ENCODE measurements at regions not wholly inside any gene's neighbourhood (a gene's known extent, or its start where the extent isn't known, plus 50 kb on each side); places are given as distances from the start of the nearest gene placed in this dataset.

DNA sequence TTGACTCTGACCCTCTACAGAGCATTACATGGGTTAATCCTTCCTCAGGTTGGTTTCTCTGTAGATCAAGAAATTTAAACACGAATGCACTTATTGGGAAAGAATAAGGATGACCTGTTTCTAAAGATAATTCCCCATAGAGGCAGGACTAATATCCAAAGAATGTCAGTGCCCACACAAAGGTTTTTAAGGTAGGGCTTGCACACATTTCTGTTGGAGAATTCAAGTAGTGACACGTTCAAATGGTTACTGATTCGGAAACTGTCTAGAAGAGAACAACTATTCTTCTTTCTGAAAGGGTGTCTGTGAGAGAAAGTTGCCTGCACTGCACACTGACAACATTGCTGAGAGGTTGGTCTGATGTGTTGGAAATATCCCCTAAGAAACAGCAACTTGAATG, 167.3 kb downstream of the ZNF326 start:
- CTCF ChIA-PET, result no interaction called here
- DNase-seq (ENCODE audit: low read depth, low spot score), result no peak
- FAIRE-seq, result no peak
- no peaks in the 10 kb centered on the region for H3K4me1 ChIP-seq (ENCODE audit: control insufficient read depth, extremely low read depth, insufficient read depth, low read length)
- intact Hi-C loops (cut with micrococcal nuclease), result no loop called here
- dilution Hi-C loops (cut with MboI; ENCODE audit: extremely low pct_ligation_motif_present, low sequenced_read_pairs), result no loop called here
- BruUV-seq (replicated peaks), result no TSS peak
- H2AFZ ChIP-seq (ENCODE audit: low read depth, low read length), result no peak overlapping the region
- H3K27ac ChIP-seq (ENCODE audit: insufficient read depth, low read depth, low read length), result no peak overlapping the region
- no peaks in the 10 kb centered on the region for H3K79me2 ChIP-seq (ENCODE audit: control insufficient read depth, insufficient read depth, low read length)
- H3K27me3 ChIP-seq (ENCODE audit: control insufficient read depth in 2 of 2, insufficient read depth in 2 of 2, low read length in 2 of 2), result no peaks in the 10 kb centered on the region
- no peaks in the 10 kb centered on the region for H4K20me1 ChIP-seq (replicated peaks; ENCODE audit: control insufficient read depth, extremely low read depth, insufficient read depth, low read length)
- H3K9me1 ChIP-seq (replicated peaks; ENCODE audit: control insufficient read depth, extremely low read depth, insufficient read depth, low read length), result no peaks in the 10 kb centered on the region
- no peaks in the 10 kb centered on the region for H3K36me3 ChIP-seq (ENCODE audit: control insufficient read depth in 2 of 2, extremely low read depth in 1 of 2, insufficient read depth in 2 of 2, low read length in 2 of 2)
- H3K4me2 ChIP-seq (ENCODE audit: insufficient read depth, low read length), result no peak overlapping the region
- TF ChIP-seq, protein P1, sequence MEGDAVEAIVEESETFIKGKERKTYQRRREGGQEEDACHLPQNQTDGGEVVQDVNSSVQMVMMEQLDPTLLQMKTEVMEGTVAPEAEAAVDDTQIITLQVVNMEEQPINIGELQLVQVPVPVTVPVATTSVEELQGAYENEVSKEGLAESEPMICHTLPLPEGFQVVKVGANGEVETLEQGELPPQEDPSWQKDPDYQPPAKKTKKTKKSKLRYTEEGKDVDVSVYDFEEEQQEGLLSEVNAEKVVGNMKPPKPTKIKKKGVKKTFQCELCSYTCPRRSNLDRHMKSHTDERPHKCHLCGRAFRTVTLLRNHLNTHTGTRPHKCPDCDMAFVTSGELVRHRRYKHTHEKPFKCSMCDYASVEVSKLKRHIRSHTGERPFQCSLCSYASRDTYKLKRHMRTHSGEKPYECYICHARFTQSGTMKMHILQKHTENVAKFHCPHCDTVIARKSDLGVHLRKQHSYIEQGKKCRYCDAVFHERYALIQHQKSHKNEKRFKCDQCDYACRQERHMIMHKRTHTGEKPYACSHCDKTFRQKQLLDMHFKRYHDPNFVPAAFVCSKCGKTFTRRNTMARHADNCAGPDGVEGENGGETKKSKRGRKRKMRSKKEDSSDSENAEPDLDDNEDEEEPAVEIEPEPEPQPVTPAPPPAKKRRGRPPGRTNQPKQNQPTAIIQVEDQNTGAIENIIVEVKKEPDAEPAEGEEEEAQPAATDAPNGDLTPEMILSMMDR (IDR thresholded peaks at IDR 0.05; ENCODE audit: extremely low read depth in 1 of 2, insufficient read depth in 1 of 2, low read depth in 1 of 2, low read length in 2 of 2), result no peak
- TF ChIP-seq JUN (IDR thresholded peaks at IDR 0.05; ENCODE audit: borderline replicate concordance, insufficient read depth, insufficient read length, low read depth) (no peak), POLR2A (IDR thresholded peaks at IDR 0.05; ENCODE audit: low read depth, low read length) (no peak), GATA2 (IDR thresholded peaks at IDR 0.05; ENCODE audit: insufficient read depth, insufficient read length, low read depth, low read length) (no peak), POLR2AphosphoS5 (IDR thresholded peaks at IDR 0.05; ENCODE audit: insufficient read depth, low read depth, low read length) (no peak)
- POLR2A ChIA-PET, result no interaction called here
- H3K9ac ChIP-seq (replicated peaks; ENCODE audit: extremely low read depth, insufficient read depth, low read length), result no peak overlapping the region
- H3K9me3 ChIP-seq (replicated peaks; ENCODE audit: control insufficient read depth, insufficient read depth, low read length), result no peaks in the 10 kb centered on the region
- H3K4me3 ChIP-seq (replicated peaks in 1 of 3; ENCODE audit: insufficient read depth in 1 of 3, low read depth in 1 of 3, low read length in 3 of 3), result no peak overlapping the region

DNA sequence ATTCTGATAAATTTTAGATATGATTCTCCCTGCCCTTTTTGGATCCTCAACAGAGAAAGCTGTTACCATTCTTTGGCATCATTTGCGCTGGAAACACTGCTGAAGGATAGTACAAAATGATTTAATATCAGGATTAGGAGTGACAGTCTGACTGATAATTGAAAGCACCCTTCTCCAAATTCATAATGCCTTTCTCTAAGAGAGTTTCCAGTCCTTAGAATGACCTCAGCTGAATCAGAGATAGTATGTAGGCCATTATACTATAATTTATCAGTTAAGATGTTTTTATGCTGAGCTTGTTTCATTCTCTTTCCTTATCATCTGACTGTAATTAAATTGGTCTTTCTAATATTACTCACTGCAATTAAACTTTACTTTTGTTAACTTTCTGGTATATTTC, 166.7 kb downstream of the ZNF326 start:
- Histone ChIP-seq H3K4me2 (ENCODE audit: insufficient read depth, low read length) (no peak overlapping the region), H3K4me3 (replicated peaks in 1 of 3; ENCODE audit: insufficient read depth in 1 of 3, low read depth in 1 of 3, low read length in 3 of 3) (no peak overlapping the region), H3K9me1 (replicated peaks; ENCODE audit: control insufficient read depth, extremely low read depth, insufficient read depth, low read length) (no peaks in the 10 kb centered on the region), H3K27me3 (ENCODE audit: control insufficient read depth in 2 of 2, insufficient read depth in 2 of 2, low read length in 2 of 2) (no peaks in the 10 kb centered on the region), H3K36me3 (ENCODE audit: control insufficient read depth in 2 of 2, extremely low read depth in 1 of 2, insufficient read depth in 2 of 2, low read length in 2 of 2) (no peaks in the 10 kb centered on the region), H3K4me1 (ENCODE audit: control insufficient read depth, extremely low read depth, insufficient read depth, low read length) (no peaks in the 10 kb centered on the region), H4K20me1 (replicated peaks; ENCODE audit: control insufficient read depth, extremely low read depth, insufficient read depth, low read length) (no peaks in the 10 kb centered on the region), H3K27ac (ENCODE audit: insufficient read depth, low read depth, low read length) (no peak overlapping the region), H3K9me3 (replicated peaks; ENCODE audit: control insufficient read depth, insufficient read depth, low read length) (no peaks in the 10 kb centered on the region), H2AFZ (ENCODE audit: low read depth, low read length) (no peak overlapping the region), H3K79me2 (ENCODE audit: control insufficient read depth, insufficient read depth, low read length) (no peaks in the 10 kb centered on the region), H3K9ac (replicated peaks; ENCODE audit: extremely low read depth, insufficient read depth, low read length) (no peak overlapping the region)
- FAIRE-seq (no peak), DNase-seq (ENCODE audit: low read depth, low spot score) (no peak)
- BruUV-seq (replicated peaks), result no TSS peak
- dilution Hi-C loops (cut with MboI; ENCODE audit: extremely low pct_ligation_motif_present, low sequenced_read_pairs), result no loop called here
- TF ChIP-seq, protein P1 (IDR thresholded peaks at IDR 0.05; ENCODE audit: extremely low read depth in 1 of 2, insufficient read depth in 1 of 2, low read depth in 1 of 2, low read length in 2 of 2), result no peak
- TF ChIP-seq GATA2 (IDR thresholded peaks at IDR 0.05; ENCODE audit: insufficient read depth, insufficient read length, low read depth, low read length), result no peak
- no peak for TF ChIP-seq POLR2AphosphoS5 (IDR thresholded peaks at IDR 0.05; ENCODE audit: insufficient read depth, low read depth, low read length)
- no peak for TF ChIP-seq JUN (IDR thresholded peaks at IDR 0.05; ENCODE audit: borderline replicate concordance, insufficient read depth, insufficient read length, low read depth)
- TF ChIP-seq FOS (IDR thresholded peaks at IDR 0.05; ENCODE audit: borderline replicate concordance, insufficient read depth, low read length), result no peak
- no peak for TF ChIP-seq POLR2A (IDR thresholded peaks at IDR 0.05; ENCODE audit: low read depth, low read length)
- TF ChIP-seq, protein P2, sequence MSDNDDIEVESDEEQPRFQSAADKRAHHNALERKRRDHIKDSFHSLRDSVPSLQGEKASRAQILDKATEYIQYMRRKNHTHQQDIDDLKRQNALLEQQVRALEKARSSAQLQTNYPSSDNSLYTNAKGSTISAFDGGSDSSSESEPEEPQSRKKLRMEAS (IDR thresholded peaks at IDR 0.05; ENCODE audit: insufficient read depth, insufficient read length), result no peak
- no peak for TF ChIP-seq MYC (IDR thresholded peaks at IDR 0.05; ENCODE audit: low read depth, low read length)
- TF ChIP-seq EZH2 (IDR thresholded peaks at IDR 0.05; ENCODE audit: borderline replicate concordance, low read depth, low read length, severe bottlenecking), result no peak
- ChIA-PET CTCF (no interaction called here), POLR2A (no interaction called here)
- intact Hi-C loops (cut with micrococcal nuclease), result no loop called here

Measured in endothelial cell of umbilical vein (primary cell).